GM18870 (cell line): ENCODE measurements at regions not wholly inside any gene's neighbourhood (a gene's known extent, or its start where the extent isn't known, plus 50 kb on each side); places are given as distances from the start of the nearest gene placed in this dataset.

Source experiments
- ATAC-seq: cut with Tn5 transposase; IDR thresholded peaks from one replicate; pipeline ENCODE4 v1.9.1; 2021; ENCODE audit warnings: moderate library complexity; ENCODE audit not compliant: unreplicated experiment

- ATAC-seq, result no peak
Measured at GRCh38 chr15:92565351-92566125, 90.0 kb downstream of the FAM174B start.

DNA sequence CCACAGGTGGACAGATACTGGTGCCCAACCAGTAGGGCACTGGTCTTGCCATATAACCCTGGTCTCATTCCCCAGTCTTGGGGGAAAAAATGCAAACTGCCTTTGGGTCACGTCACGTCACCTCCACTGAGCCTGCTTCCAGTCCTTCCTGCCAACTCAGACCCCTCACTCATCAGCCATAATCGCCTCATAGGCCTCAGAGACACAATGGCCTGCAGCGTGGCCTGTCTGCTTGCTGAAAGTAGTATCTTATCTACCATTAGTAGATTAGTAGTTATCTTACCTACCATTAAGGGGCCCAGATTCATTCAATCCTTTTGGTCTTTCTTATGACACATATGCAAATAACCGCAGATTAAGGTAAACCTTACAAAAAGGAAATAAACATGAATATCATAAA lies 93.8 kb downstream of the FAM174B start:
- no peak for ATAC-seq

DNA sequence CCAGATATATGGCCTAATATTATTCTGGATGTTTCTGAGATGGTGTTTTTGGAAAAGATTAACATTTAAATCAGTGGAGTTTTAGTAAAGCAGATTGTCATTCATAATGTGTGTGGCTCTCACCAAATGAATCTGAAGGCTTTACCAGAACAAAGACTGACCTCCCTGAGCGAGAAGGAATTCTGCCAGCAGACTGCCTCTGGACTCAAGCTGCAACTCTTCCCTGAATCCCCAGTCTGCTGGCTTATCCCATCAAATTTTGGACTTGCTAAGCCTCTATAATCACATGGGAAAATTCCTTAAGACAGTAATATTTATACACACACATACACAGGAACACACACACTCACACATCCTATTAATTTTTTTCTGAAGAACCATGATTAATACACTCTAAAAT lies 102.3 kb downstream of the FAM174B start:
- no peak for ATAC-seq

DNA sequence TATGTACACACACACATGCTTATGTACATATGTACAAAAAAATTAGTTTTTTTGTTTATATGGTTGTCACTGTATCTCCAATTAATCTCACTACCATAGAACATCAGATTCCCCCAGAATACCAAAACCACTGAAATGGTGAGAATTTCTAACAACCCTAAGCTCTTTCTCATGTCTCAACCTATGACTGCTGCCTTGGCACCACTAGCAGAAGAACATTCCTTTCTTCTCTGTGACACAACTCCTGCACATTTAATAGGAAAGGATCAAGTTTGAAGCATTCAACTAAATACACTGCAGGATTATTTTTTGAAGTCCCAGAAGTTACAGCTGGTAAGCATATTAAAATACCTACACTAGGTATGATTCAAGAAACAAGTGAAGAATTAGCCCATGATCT lies 109.6 kb downstream of the FAM174B start:
- ATAC-seq, result no peak

DNA sequence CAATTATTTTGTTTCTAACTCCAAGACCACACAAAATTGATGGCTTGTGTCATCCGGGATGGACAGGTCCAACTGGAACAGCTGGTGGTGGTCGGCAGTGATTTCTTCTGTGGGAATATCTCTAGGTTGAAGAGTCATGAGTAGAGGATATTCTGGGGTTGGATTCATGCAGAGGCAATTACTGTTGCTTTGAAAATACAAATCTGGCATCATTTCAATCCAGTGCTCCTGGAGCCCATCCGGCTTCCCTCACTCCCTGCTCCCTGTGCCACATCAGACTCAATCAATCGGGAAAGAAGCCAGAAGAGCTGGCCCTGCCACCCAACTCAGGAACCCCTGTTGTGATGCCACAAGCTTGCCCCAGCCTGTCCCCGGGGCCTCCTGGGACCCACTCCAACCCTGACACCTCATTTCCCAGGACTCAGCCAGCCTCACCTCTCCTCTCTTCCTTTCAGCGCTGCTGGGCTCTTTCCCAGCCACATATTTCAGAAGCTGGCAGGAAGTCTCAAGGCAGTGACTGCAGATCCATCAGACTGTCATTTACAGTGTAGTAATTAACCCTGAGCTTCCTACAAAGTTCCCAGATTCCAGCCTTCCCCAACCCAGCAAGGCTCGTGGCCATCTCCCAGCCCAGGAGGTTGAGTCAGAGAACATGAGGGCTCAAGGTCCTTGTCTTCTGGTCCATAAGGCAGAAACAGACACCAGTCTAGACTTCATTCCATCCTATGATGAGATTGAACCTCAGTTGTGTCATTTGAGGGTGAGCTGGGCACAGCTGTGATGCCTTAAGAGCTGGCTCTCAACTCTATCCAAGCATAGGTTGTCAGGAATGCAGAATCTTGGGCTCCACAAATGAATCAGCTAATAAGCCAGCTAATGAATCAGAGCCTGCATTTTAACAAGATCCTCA lies 114.0 kb downstream of the FAM174B start:
- ATAC-seq, result no peak

DNA sequence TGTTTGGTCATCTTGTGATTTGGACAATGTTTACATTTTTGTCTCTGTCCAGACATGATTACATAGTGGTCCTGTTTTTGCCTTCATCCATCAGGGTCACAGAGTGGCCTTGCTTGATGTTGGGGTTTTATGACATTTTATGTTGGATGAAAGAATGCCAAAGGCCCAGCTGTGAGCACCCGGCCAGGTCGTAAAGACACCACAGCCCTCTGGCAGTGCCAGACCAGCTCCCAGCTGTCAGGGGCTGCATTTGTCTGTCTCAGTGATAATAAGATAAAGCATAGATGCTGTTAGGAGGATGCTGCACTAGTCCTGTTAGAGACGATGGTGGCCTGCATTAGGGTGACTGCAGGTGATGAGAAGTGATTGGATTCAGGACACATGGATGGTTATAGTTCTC lies 117.5 kb downstream of the FAM174B start:
- ATAC-seq, result no peak

DNA sequence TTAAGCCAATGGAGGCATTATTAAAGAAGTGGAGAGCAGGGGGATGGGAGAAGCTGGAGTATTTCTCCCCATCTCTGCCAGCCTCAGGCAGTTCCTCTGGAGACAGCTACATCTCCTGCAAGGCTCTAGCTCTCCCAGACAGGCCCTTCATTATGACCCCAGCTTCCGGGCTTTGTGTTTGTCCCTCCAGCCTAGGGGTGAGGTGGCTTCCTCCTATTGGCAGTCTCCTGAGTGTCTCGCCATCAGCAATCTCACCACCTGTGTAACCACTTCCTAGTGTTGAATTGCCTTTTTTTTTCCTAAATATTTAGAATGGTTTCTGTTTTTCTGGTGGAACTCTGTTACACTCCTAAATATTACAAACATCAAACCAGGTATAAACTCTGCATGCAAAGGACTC lies 122.3 kb downstream of the FAM174B start:
- ATAC-seq, result no peak

DNA sequence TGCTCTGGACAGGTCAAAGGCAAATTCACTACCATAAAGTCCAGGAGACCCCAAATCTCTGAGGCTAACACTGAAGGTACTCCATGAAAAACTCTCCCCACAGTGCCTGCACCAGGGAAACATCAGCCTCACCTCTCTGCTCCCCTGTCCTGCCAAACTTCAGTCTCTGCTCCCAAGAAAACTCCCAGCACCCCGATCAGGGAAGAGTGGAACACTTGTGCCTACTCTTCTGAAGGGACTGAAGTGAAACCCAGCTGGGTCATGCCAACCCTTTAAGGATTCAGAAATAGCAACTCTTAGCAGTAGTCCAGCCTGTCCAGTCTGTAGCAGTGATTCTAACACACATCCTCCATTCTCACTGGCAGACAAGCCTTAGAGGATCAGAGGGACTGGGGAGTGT lies 124.2 kb downstream of the FAM174B start:
- no peak for ATAC-seq

GRCh38 chr15:92528736-92529135 lies 126.8 kb downstream of the FAM174B start:
- ATAC-seq, result no peak

DNA sequence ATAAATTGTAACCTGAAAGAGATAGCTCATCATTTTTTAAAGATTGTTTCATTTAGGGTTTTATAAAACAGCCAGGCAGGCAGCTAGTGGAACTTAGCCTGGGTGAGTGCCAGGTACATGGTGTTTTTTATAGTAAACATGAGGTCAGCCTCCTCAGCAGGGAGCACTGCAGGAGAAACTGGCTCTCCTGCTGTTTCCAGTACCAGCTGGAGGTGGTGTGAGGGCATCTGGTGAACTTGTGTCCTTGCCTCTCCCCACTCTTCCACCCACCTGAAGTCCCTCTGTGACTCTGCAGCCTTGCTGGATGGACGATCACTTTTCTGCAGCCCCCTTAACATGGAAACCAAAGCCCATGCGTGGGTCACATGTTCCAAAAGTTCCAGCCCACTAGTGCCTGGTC lies 128.4 kb downstream of the FAM174B start:
- ATAC-seq, result no peak

DNA sequence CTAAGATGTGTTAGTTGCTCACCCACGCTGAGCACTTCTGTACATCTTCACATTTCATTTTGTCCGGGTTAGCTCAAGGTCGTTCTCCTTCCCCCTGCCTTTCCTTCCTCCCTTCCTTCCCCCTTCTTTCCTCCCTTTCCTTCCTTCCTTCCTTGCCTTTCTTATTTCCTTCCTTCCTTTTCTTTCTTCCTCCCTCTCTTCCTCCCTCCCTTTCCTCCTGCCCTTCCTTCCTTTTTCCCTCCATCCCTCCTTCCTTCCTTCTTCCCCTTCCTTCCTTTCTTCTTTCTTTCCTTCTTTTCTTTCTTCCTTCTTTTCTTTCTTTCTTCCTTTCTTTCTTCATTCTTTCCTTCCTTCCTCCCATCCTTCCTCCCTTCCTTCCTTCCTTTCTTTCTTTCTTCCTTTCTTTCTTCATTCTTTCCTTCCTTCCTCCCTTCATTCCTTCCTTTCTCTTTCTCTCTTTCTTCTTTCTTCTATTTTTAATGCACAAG lies 129.8 kb downstream of the FAM174B start:
- no peak for ATAC-seq

DNA sequence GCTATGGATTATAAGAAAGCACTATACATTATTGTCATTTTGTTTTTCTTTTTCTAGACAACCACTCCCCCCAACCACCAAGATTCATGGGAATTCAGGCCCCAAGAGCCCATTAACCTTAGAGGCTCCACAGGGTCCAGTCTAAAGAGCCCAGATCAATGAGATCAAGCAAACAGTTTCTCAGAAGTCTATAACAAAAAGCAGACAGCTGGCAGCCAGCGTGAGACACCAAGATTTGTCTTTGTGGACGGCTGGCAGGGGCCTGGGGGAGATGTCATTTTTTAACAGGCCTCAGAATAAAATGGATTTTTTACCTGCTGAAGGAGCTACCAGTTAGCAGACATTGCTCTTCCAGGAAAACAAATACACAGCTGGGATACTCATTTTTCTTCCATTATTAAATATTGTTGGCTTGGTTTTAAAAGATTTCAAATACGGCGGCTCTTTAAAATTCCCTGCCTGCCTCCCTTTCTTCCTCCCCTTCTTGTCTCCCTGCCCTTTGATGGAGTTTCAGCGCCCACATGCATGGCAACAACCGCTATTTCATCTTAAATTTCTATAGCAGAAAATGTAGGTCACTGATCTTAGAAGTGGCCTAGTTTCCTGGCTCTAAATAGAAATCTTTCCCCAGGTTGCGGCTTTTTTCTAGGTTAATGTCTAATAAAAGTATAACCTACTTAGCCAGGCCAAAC lies 130.6 kb downstream of the FAM174B start:
- ATAC-seq, result no peak

DNA sequence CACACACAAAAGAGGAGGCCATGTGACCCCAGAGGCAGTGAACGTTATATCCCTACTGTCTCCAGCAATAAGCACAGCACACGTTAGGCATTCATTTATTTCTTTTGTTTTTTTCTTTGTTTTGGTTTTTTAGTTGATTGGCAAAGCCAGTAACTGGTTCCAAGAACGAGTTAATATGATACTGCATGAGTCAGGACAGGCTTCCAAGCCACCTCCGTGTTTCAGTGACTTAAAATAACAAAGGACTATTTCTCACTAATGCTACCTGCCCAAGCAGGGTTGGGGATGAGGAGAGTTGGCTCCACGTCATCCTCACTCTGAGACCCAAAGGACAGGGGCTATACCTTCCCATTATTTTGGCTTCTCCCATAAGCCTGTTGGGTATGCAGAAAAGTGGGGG lies 130.5 kb downstream of the ST8SIA2 start:
- ATAC-seq, result no peak

DNA sequence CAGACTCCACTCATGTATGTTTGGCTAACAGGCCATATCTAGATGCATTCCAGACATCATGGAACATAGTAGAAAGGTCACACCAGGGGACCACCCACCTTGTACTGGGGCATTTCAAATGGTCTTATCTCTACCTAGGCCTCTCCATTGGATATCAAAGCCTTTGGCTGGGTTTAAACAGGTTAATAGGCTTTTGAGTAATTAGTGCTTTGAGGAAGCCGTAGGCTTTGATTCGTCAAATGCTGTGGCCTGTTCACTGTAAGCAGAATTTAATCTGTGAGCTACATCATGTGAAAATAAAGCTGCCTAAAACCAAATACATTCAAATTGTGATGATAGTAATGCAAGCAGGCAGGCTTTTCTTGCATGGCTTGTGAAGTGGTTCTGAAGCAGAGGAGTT lies 129.5 kb downstream of the ST8SIA2 start:
- no peak for ATAC-seq

GRCh38 chr15:92521624-92522008 lies 127.9 kb downstream of the ST8SIA2 start:
- ATAC-seq, result peak; percentile 81

GRCh38 chr15:92520914-92521623 lies 127.4 kb downstream of the ST8SIA2 start:
- peak; percentile 31 for ATAC-seq

GRCh38 chr15:92519709-92520108 lies 126.0 kb downstream of the ST8SIA2 start:
- no peak for ATAC-seq
